ENCODE measurements at regions not wholly inside any gene's neighbourhood (a gene's known extent, or its start where the extent isn't known, plus 50 kb on each side); places are given as distances from the start of the nearest gene placed in this dataset.
"Not testable (repeated sequence)": the region's sequence is repeated elsewhere in the genome, so short reads cannot be mapped to it uniquely, and the experiment has no call there.

DNA sequence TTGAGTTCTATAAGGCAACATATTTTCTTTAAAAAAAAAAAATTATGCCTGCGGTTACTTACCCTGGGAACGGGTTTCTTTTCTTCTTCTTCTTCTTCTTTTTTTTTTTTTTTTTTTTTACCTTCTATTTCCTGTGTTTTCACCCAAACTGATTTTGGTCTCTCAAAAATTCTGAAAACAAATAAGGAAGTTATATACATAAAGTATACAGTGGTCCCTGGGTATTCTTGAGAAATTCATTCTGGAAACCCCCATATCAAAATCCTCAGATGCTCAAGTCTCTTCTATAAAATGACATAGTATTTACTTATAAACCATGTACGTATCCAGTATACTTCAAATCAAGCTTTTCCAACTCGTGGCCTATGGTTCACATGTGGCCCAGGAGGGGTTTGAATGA, 326.7 kb downstream of the MAT2B start:
- no peak overlapping the region for H3K4me3 ChIP-seq (ENCODE audit: low read depth, low read length)
- no peaks in the 10 kb centered on the region for H3K9me3 ChIP-seq (ENCODE audit: control insufficient read depth, insufficient read depth, low read depth, low read length)
- no peak overlapping the region for H3K9ac ChIP-seq (ENCODE audit: low read length)
- no peaks in the 10 kb centered on the region for H3K27me3 ChIP-seq (ENCODE audit: control insufficient read depth, insufficient read depth, low read length)
- no peaks in the 10 kb centered on the region for H3K36me3 ChIP-seq (ENCODE audit: control insufficient read depth, insufficient read depth, low read length)
- no peaks in the 10 kb centered on the region for H3K4me1 ChIP-seq (ENCODE audit: control insufficient read depth, insufficient read depth, low read length)
- no peak overlapping the region for H3K27ac ChIP-seq (ENCODE audit: low read depth, low read length)

DNA sequence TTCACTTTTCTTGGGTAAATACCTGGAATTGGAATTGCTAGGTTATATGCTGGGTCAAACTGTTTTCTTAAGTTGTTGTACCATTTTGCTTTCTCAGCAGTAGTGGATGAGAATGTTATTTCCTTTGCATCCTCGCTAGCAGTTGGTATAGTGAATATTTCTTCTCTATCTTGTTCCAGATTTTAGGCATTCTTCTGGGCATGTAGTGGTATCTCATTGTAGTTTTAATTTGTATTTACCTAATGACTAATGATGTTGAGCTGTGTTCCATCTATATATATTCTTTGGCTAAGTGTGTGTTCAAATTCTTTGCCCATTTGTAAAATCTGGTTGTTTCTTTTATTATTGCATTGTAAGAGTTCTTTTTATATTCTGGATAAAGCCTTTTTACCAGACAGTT, 333.3 kb downstream of the MAT2B start:
- Histone ChIP-seq H3K27ac (ENCODE audit: low read depth, low read length) (no peak overlapping the region), H3K27me3 (ENCODE audit: control insufficient read depth, insufficient read depth, low read length) (no peaks in the 10 kb centered on the region), H3K4me3 (ENCODE audit: low read depth, low read length) (no peak overlapping the region), H3K36me3 (ENCODE audit: control insufficient read depth, insufficient read depth, low read length) (no peaks in the 10 kb centered on the region), H3K9ac (ENCODE audit: low read length) (no peak overlapping the region), H3K9me3 (ENCODE audit: control insufficient read depth, insufficient read depth, low read depth, low read length) (no peaks in the 10 kb centered on the region), H3K4me1 (ENCODE audit: control insufficient read depth, insufficient read depth, low read length) (no peaks in the 10 kb centered on the region)

DNA sequence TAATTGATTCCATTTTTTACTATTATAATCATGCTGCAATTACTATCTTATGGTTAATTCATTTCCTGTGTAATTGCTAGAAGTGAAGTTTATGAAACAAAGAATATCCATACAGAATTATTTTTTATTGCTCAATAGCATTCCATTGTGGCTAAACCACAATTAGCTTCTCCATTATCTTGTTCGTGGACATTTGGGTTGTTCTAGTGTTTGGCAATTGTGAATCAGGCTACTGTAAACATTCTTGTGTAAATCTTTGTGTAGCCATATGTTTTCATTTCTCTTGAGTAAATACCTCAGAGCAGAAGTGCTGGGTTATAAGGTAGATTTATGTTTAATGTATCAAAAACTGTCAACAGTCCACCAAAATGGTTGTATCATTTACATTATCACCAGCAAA, 341.1 kb downstream of the MAT2B start:
- Histone ChIP-seq H3K27me3 (ENCODE audit: control insufficient read depth, insufficient read depth, low read length) (no peaks in the 10 kb centered on the region), H3K4me1 (ENCODE audit: control insufficient read depth, insufficient read depth, low read length) (no peaks in the 10 kb centered on the region), H3K9ac (ENCODE audit: low read length) (no peak overlapping the region), H3K9me3 (ENCODE audit: control insufficient read depth, insufficient read depth, low read depth, low read length) (no peaks in the 10 kb centered on the region), H3K4me3 (ENCODE audit: low read depth, low read length) (no peak overlapping the region), H3K27ac (ENCODE audit: low read depth, low read length) (no peak overlapping the region), H3K36me3 (ENCODE audit: control insufficient read depth, insufficient read depth, low read length) (no peaks in the 10 kb centered on the region)

DNA sequence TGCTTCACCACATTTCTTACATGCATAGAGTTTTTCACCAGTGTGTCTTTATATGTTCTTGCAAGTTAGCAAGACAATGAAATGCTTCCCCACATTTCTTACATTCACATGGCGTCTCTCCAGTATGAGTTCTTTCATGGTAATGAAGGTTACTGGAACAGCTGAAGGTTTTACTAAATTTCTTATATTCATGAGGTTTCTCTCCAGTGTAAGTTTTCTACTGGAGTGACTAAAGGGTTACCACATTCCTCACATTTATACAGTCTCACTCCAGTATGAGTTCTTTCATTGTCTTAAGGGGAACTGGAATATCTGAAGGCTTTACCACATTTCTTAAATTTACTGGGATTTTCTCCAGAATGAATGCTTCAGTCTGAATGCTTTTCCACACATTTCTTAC, 350.3 kb downstream of the MAT2B start:
- Histone ChIP-seq H3K4me3 (ENCODE audit: low read depth, low read length) (no peak overlapping the region), H3K9ac (ENCODE audit: low read length) (no peak overlapping the region), H3K36me3 (ENCODE audit: control insufficient read depth, insufficient read depth, low read length) (no peaks in the 10 kb centered on the region), H3K27me3 (ENCODE audit: control insufficient read depth, insufficient read depth, low read length) (no peaks in the 10 kb centered on the region), H3K4me1 (ENCODE audit: control insufficient read depth, insufficient read depth, low read length) (no peaks in the 10 kb centered on the region), H3K27ac (ENCODE audit: low read depth, low read length) (no peak overlapping the region), H3K9me3 (ENCODE audit: control insufficient read depth, insufficient read depth, low read depth, low read length) (peaks cover 7% of the 10 kb centered on the region)

DNA sequence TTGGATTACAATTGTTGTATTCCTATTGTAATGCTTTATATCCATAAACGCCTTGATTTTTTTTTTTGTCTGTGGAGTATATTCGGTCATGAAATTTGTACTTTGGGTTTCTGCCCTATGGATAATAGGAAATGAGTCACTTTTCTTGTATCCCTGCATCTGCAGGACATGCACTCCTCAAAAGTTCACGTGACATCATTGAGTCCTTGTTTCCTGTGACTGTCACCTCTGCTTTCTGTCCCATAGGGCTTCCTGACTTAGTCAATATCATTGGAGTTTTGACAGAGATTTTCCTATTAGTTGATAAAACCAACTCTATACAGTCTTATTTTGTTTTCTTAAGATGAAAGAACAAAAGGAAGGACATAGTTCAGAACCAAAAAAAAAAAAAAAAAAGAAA, 356.3 kb downstream of the MAT2B start:
- Histone ChIP-seq H3K4me3 (ENCODE audit: low read depth, low read length) (no peak overlapping the region), H3K27ac (ENCODE audit: low read depth, low read length) (no peak overlapping the region), H3K4me1 (ENCODE audit: control insufficient read depth, insufficient read depth, low read length) (no peaks in the 10 kb centered on the region)

DNA sequence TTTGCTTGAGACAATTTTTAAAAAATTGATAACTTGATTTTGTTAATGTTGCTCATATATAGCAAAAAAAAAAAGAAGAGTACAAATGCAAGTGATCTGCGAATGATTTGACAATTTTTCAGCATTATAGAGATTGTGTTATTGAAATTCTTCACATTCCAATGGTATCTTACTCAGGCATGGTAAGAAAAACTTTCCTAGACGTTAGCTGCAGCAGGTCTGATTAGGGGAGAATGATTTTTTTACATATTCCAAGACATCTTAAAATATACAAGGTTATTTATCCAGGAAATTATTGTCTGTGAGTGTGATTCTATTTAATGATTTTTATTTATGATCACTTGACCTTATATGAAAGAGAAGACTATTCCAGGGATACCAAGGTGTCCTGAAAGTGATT, 361.9 kb downstream of the MAT2B start:
- no peaks in the 10 kb centered on the region for H3K9me3 ChIP-seq (ENCODE audit: control insufficient read depth, insufficient read depth, low read depth, low read length)
- H3K4me3 ChIP-seq (ENCODE audit: low read depth, low read length) = no peak overlapping the region
- no peak overlapping the region for H3K9ac ChIP-seq (ENCODE audit: low read length)
- H3K36me3 ChIP-seq (ENCODE audit: control insufficient read depth, insufficient read depth, low read length) = no peaks in the 10 kb centered on the region
- no peak overlapping the region for H3K27ac ChIP-seq (ENCODE audit: low read depth, low read length)
- H3K27me3 ChIP-seq (ENCODE audit: control insufficient read depth, insufficient read depth, low read length) = no peaks in the 10 kb centered on the region
- H3K4me1 ChIP-seq (ENCODE audit: control insufficient read depth, insufficient read depth, low read length) = no peaks in the 10 kb centered on the region

More for the DNA sequence above, 356.3 kb downstream of the MAT2B start:
- Histone ChIP-seq H3K9me3 (ENCODE audit: control insufficient read depth, insufficient read depth, low read depth, low read length) (no peaks in the 10 kb centered on the region; the same call in 1 of the 2 replicates), H3K27me3 (ENCODE audit: control insufficient read depth, insufficient read depth, low read length) (no peaks in the 10 kb centered on the region), H3K36me3 (ENCODE audit: control insufficient read depth, insufficient read depth, low read length) (no peaks in the 10 kb centered on the region), H3K9ac (ENCODE audit: low read length) (no peak overlapping the region)

- H3K9me3 ChIP-seq (ENCODE audit: control insufficient read depth, insufficient read depth, low read depth, low read length) = no peaks in the 10 kb centered on the region
- no peak overlapping the region for H3K27ac ChIP-seq (ENCODE audit: low read depth, low read length)
- H3K9ac ChIP-seq (ENCODE audit: low read length) = no peak overlapping the region
- no peaks in the 10 kb centered on the region for H3K36me3 ChIP-seq (ENCODE audit: control insufficient read depth, insufficient read depth, low read length)
- H3K27me3 ChIP-seq (ENCODE audit: control insufficient read depth, insufficient read depth, low read length) = no peaks in the 10 kb centered on the region
- H3K4me3 ChIP-seq (ENCODE audit: low read depth, low read length) = no peak overlapping the region
- no peaks in the 10 kb centered on the region for H3K4me1 ChIP-seq (ENCODE audit: control insufficient read depth, insufficient read depth, low read length)
These were observed 362.3 kb downstream of the MAT2B start for GRCh38 chr5:163867738-163868137.

GRCh38 chr5:163869581-163869980, 364.2 kb downstream of the MAT2B start:
- Histone ChIP-seq H3K4me3 (ENCODE audit: low read depth, low read length) (no peak overlapping the region), H3K4me1 (ENCODE audit: control insufficient read depth, insufficient read depth, low read length) (no peaks in the 10 kb centered on the region), H3K27me3 (ENCODE audit: control insufficient read depth, insufficient read depth, low read length) (no peaks in the 10 kb centered on the region), H3K36me3 (ENCODE audit: control insufficient read depth, insufficient read depth, low read length) (no peaks in the 10 kb centered on the region), H3K9ac (ENCODE audit: low read length) (no peak overlapping the region), H3K9me3 (ENCODE audit: control insufficient read depth, insufficient read depth, low read depth, low read length) (no peaks in the 10 kb centered on the region), H3K27ac (ENCODE audit: low read depth, low read length) (no peak overlapping the region)

DNA sequence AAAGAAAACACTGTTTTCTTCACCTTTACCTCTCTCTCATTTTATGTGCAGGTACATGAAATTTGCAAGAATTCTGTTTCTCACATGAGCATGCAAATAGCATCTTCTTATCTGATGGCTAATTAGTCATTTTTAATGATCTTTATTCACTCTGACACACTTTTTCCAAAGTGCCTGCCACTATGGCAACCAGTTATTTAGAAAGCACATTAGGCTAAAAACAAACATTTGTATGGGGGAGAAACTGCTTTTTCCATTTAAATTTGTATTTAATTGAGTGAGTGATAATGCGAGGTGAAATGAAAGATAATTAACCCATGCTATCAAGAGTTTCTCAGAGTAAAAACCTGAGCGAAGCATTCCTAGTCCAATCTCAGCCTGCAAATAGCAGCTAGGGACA, 365.0 kb downstream of the MAT2B start:
- Histone ChIP-seq H3K27me3 (ENCODE audit: control insufficient read depth, insufficient read depth, low read length) (no peaks in the 10 kb centered on the region), H3K4me3 (ENCODE audit: low read depth, low read length) (no peak overlapping the region), H3K9ac (ENCODE audit: low read length) (no peak overlapping the region), H3K27ac (ENCODE audit: low read depth, low read length) (no peak overlapping the region), H3K4me1 (ENCODE audit: control insufficient read depth, insufficient read depth, low read length) (no peaks in the 10 kb centered on the region), H3K36me3 (ENCODE audit: control insufficient read depth, insufficient read depth, low read length) (no peaks in the 10 kb centered on the region), H3K9me3 (ENCODE audit: control insufficient read depth, insufficient read depth, low read depth, low read length) (no peaks in the 10 kb centered on the region)

DNA sequence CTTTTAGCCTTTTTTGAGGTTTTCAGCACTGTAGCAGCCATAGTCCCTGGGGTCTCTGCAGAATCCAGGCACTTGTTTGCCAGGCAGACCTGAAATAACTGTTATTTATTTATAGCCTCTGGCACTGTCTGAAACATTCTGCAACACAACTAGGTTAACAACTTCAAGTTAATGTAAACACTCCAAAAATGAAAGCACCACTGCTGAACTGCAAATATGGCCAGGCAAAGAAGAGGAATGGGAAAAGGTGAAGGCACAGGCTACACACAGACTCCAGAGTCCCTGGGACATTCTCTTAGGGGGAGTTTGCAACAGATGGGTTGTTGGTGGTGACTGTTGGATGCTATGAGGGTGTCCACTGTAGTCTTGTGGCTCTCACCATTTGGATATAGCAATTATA, 369.0 kb downstream of the MAT2B start:
- Histone ChIP-seq H3K4me3 (ENCODE audit: low read depth, low read length) (no peak overlapping the region), H3K9ac (ENCODE audit: low read length) (no peak overlapping the region), H3K27me3 (ENCODE audit: control insufficient read depth, insufficient read depth, low read length) (no peaks in the 10 kb centered on the region), H3K4me1 (ENCODE audit: control insufficient read depth, insufficient read depth, low read length) (no peaks in the 10 kb centered on the region), H3K27ac (ENCODE audit: low read depth, low read length) (no peak overlapping the region), H3K36me3 (ENCODE audit: control insufficient read depth, insufficient read depth, low read length) (no peaks in the 10 kb centered on the region), H3K9me3 (ENCODE audit: control insufficient read depth, insufficient read depth, low read depth, low read length) (no peaks in the 10 kb centered on the region)

- not testable (repeated sequence) for H3K9ac ChIP-seq (ENCODE audit: low read length); H3K9me3 ChIP-seq (ENCODE audit: control insufficient read depth, insufficient read depth, low read depth, low read length); H3K4me1 ChIP-seq (ENCODE audit: control insufficient read depth, insufficient read depth, low read length); H3K4me3 ChIP-seq (ENCODE audit: low read depth, low read length); H3K27me3 ChIP-seq (ENCODE audit: control insufficient read depth, insufficient read depth, low read length); H3K27ac ChIP-seq (ENCODE audit: low read depth, low read length); H3K36me3 ChIP-seq (ENCODE audit: control insufficient read depth, insufficient read depth, low read length)
These were observed 369.5 kb downstream of the MAT2B start for GRCh38 chr5:163874912-163875311.

GRCh38 chr5:163877865-163878264, 372.4 kb downstream of the MAT2B start:
- Histone ChIP-seq H3K36me3 (ENCODE audit: control insufficient read depth, insufficient read depth, low read length) (no peaks in the 10 kb centered on the region), H3K4me3 (ENCODE audit: low read depth, low read length) (no peak overlapping the region), H3K9me3 (ENCODE audit: control insufficient read depth, insufficient read depth, low read depth, low read length) (no peaks in the 10 kb centered on the region), H3K9ac (ENCODE audit: low read length) (no peak overlapping the region), H3K4me1 (ENCODE audit: control insufficient read depth, insufficient read depth, low read length) (no peaks in the 10 kb centered on the region), H3K27me3 (ENCODE audit: control insufficient read depth, insufficient read depth, low read length) (no peaks in the 10 kb centered on the region), H3K27ac (ENCODE audit: low read depth, low read length) (no peak overlapping the region)
